WTC11 (cell line): ENCODE measurements at regions not wholly inside any gene's neighbourhood (a gene's known extent, or its start where the extent isn't known, plus 50 kb on each side); places are given as distances from the start of the nearest gene placed in this dataset.

Source experiments
- ATF3 ChIP-seq: sonication (generic); formaldehyde crosslinking; conservative IDR thresholded peaks from 2 replicates; pipeline ENCODE4 v1.8.1; 2022; ENCODE audit warnings: mild to moderate bottlenecking, missing genetic modification reagents
- CTCF ChIP-seq: fragments of 200-600 bp; IDR thresholded peaks from 2 replicates; pipeline ENCODE4 v1.8.0; 2022; ENCODE audit warnings: antibody characterized with exemption
- ESRRA ChIP-seq: sonication (generic); formaldehyde crosslinking; IDR thresholded peaks from 2 replicates; pipeline ENCODE4 v1.8.1; 2022; ENCODE audit warnings: mild to moderate bottlenecking, missing genetic modification reagents, borderline replicate concordance
- MAX ChIP-seq: sonication (generic); formaldehyde crosslinking; IDR thresholded peaks from 2 replicates; pipeline ENCODE4 v1.8.0; 2022; ENCODE audit warnings: mild to moderate bottlenecking, missing genetic modification reagents
- NFYB ChIP-seq: sonication (generic); formaldehyde crosslinking; conservative IDR thresholded peaks from 2 replicates; pipeline ENCODE4 v1.8.0; 2022; ENCODE audit warnings: low read depth, missing genetic modification reagents
- ZNF423 ChIP-seq: fragments of 250-450 bp; sonication (Bioruptor Pico); IDR thresholded peaks from 2 replicates; pipeline ENCODE4 v2.1.2; 2022; ENCODE audit warnings: mild to moderate bottlenecking, moderate library complexity
- ZNF512 ChIP-seq: sonication (generic); formaldehyde crosslinking; IDR thresholded peaks from 2 replicates; pipeline ENCODE4 v1.8.1; 2022; ENCODE audit warnings: missing genetic modification reagents, borderline replicate concordance

GRCh38 chr11:57899378-57899777 lies 124.3 kb upstream of the OR9Q1 start:
- TF ChIP-seq MAX (CRISPR knock-in tag): no peak
- no peak for TF ChIP-seq NFYB (CRISPR knock-in tag)
- TF ChIP-seq ATF3: no peak
- TF ChIP-seq CTCF: no peak
- TF ChIP-seq ESRRA: no peak
- no peak for TF ChIP-seq ZNF512 (CRISPR knock-in tag)
- no peak for TF ChIP-seq ZNF423 (CRISPR knock-in tag)
